Kidney (tissue), 13 donors: ENCODE measurements at regions not wholly inside any gene's neighbourhood (a gene's known extent, or its start where the extent isn't known, plus 50 kb on each side); places are given as distances from the start of the nearest gene placed in this dataset.
A peak's percentile ranks its signal among the peaks of the same experiment; 100 is the strongest.

Experiments
- DNase-seq, 5 donors: peaks; one replicate each; pipeline ENCODE4 v3.0.0-alpha.2; 2013 to 2020
- FAIRE-seq: peaks from 2 replicates; lab custom pipeline; 2012; peaks lifted over from hg19 to GRCh38; lab: Jason Lieb, UNC
- H3K27ac ChIP-seq, 2 donors: one replicate each; pipeline ENCODE4 v1.7.0; 2013; ENCODE audit warnings: low read depth in 2 of 2, low read length in 2 of 2, inconsistent platforms in 1 of 2
- H3K27me3 ChIP-seq: one replicate; pipeline ENCODE4 v1.7.1; 2013; ENCODE audit warnings: low read length, inconsistent platforms; ENCODE audit not compliant: control insufficient read depth, insufficient read depth
- H3K36me3 ChIP-seq, 3 donors: one replicate each; pipeline versions ENCODE4 v1.7.0 to v1.7.1; 2013; ENCODE audit warnings: low read length in 3 of 3, control low read depth in 1 of 3, inconsistent platforms in 1 of 3; ENCODE audit not compliant: insufficient read depth in 3 of 3, control insufficient read depth in 2 of 3
- H3K4me1 ChIP-seq, 3 donors: one replicate each; pipeline versions ENCODE4 v1.7.0 to v1.7.1; 2013; ENCODE audit warnings: low read length in 3 of 3, inconsistent platforms in 1 of 3, low read depth in 1 of 3; ENCODE audit not compliant: control insufficient read depth in 2 of 3, insufficient read depth in 2 of 3
- H3K4me3 ChIP-seq, 3 donors: one replicate each; pipeline versions ENCODE4 v1.7.0 to v1.8.1; 2013; ENCODE audit warnings: low read length in 3 of 3, control low read depth in 1 of 3, inconsistent platforms in 1 of 3
- H3K9ac ChIP-seq, 3 donors: one replicate each; pipeline versions ENCODE4 v1.7.0 to v1.7.1; 2013; ENCODE audit warnings: low read length in 3 of 3, control low read depth in 1 of 3, inconsistent platforms in 1 of 3
- H3K9me3 ChIP-seq, 3 donors: one replicate each; pipeline versions ENCODE4 v1.7.0 to v1.7.1; 2013; ENCODE audit warnings: low read length in 3 of 3, control low read depth in 1 of 3, inconsistent platforms in 1 of 3; ENCODE audit not compliant: control insufficient read depth in 2 of 3, insufficient read depth in 1 of 3
- CTCF ChIP-seq: IDR thresholded peaks from 3 replicates; pipeline ENCODE4 v1.5.1; 2012; ENCODE audit warnings: mild to moderate bottlenecking, moderate library complexity, borderline replicate concordance; ENCODE audit not compliant: insufficient read depth; ENCODE audit errors: extremely low read depth
- intact Hi-C: fragments of 100-400 bp; cut with DNase I; formaldehyde crosslinking; loops from one replicate; pipeline ENCODE4 v1.11.1; 2022
- donor health status: control.
- donor health status: control.
- donor health status: control.
- donor health status: control.
- donor health status: control.
- donor health status: DM: yes; HTN: yes; CAD: no.
- donor health status: Normal renal cell carcinoma (clear cell type).

GRCh38 chr18:5606951-5607350 is 63.2 kb upstream of the EPB41L3 start:
- TF ChIP-seq CTCF, result no peak
- no peaks in the 10 kb centered on the region for H3K36me3 ChIP-seq
- no peak overlapping the region for H3K4me3 ChIP-seq
- FAIRE-seq, result no peak
- intact Hi-C loops, result no loop called here
- peaks cover 0 to 15% (median 9%) of the 10 kb centered on the region in 3 donors for H3K4me1 ChIP-seq
- no peaks in the 10 kb centered on the region for H3K9me3 ChIP-seq
- H3K27ac ChIP-seq, result no peak overlapping the region
- no peaks in the 10 kb centered on the region for H3K27me3 ChIP-seq
- DNase-seq, result no peak
- no peak overlapping the region for H3K9ac ChIP-seq

- peak; percentile 19 for TF ChIP-seq CTCF
- no peak for FAIRE-seq
- H3K9me3 ChIP-seq, result no peaks in the 10 kb centered on the region
- DNase-seq, result no peak
- no peak overlapping the region for H3K27ac ChIP-seq
- no peak overlapping the region for H3K9ac ChIP-seq
- no peaks in the 10 kb centered on the region for H3K36me3 ChIP-seq
- no peak overlapping the region for H3K4me3 ChIP-seq
- peaks cover 0 to 25% (median 9%) of the 10 kb centered on the region in 3 donors for H3K4me1 ChIP-seq
- H3K27me3 ChIP-seq, result no peaks in the 10 kb centered on the region
- intact Hi-C loops, result no loop called here
These were observed 61.0 kb upstream of the EPB41L3 start for GRCh38 chr18:5604778-5605177.

GRCh38 chr18:5603153-5603552 is 59.4 kb upstream of the EPB41L3 start:
- DNase-seq (no peak), FAIRE-seq (no peak)
- Histone ChIP-seq H3K4me3 (no peak overlapping the region), H3K36me3 (no peaks in the 10 kb centered on the region), H3K9me3 (no peaks in the 10 kb centered on the region), H3K27me3 (no peaks in the 10 kb centered on the region), H3K4me1 (peaks cover 0 to 25% (median 9%) of the 10 kb centered on the region in 3 donors), H3K27ac (peak overlapping the region in 1 of 2 donors; percentile 28), H3K9ac (no peak overlapping the region)
- no peak for TF ChIP-seq CTCF
- intact Hi-C loops, result no loop called here

GRCh38 chr18:5601188-5601624 is 57.4 kb upstream of the EPB41L3 start:
- FAIRE-seq, result no peak

More at GRCh38 chr18:5601188-5601624, 57.4 kb upstream of the EPB41L3 start:
- Histone ChIP-seq H3K4me3 (peak overlapping the region in 1 of 3 donors; percentile 9), H3K27ac (peak overlapping the region in 1 of 2 donors; percentile 69), H3K9me3 (no peaks in the 10 kb centered on the region), H3K9ac (no peak overlapping the region), H3K27me3 (no peaks in the 10 kb centered on the region), H3K36me3 (no peaks in the 10 kb centered on the region), H3K4me1 (peaks cover 0 to 25% (median 9%) of the 10 kb centered on the region in 3 donors)
- DNase-seq, result peak in 4 of 5 donors; percentile 45 to 67 (median 58)
- TF ChIP-seq CTCF, result no peak
- intact Hi-C loops, result no loop called here
